ENCODE measurements at regions not wholly inside any gene's neighbourhood (a gene's known extent, or its start where the extent isn't known, plus 50 kb on each side); places are given as distances from the start of the nearest gene placed in this dataset.

GRCh38 chr2:103166456-103167324, 404.9 kb downstream of the TMEM182 start:
- Histone ChIP-seq H3K27me3 (no peaks in the 10 kb centered on the region), H3K4me1 (no peaks in the 10 kb centered on the region), H3K9me3 (no peaks in the 10 kb centered on the region), H3K9ac (ENCODE audit: low read depth in 2 of 2, low read length in 2 of 2) (no peak overlapping the region), H3K36me3 (no peaks in the 10 kb centered on the region), H3K27ac (no peak overlapping the region), H3K4me3 (no peak overlapping the region)
- DNase-seq = peak; percentile 37
- no peak for TF ChIP-seq CTCF (IDR thresholded peaks at IDR 0.05)
- intact Hi-C loops (cut with DNase I) = loop anchor here (10.0 kb wide), 1 partner anchor 1248 kb away; no protein-coding TSS in a partner anchor

GRCh38 chr2:103167599-103167998, 405.8 kb downstream of the TMEM182 start:
- no peak overlapping the region for H3K4me3 ChIP-seq
- no peaks in the 10 kb centered on the region for H3K36me3 ChIP-seq
- TF ChIP-seq CTCF (IDR thresholded peaks at IDR 0.05) = no peak
- H3K9ac ChIP-seq (ENCODE audit: low read depth in 2 of 2, low read length in 2 of 2) = no peak overlapping the region
- DNase-seq = no peak
- intact Hi-C loops (cut with DNase I) = loop anchor here (10.0 kb wide), 1 partner anchor 1247 kb away; no protein-coding TSS in a partner anchor
- H3K27ac ChIP-seq = no peak overlapping the region
- H3K27me3 ChIP-seq = no peaks in the 10 kb centered on the region
- H3K9me3 ChIP-seq = no peaks in the 10 kb centered on the region
- no peaks in the 10 kb centered on the region for H3K4me1 ChIP-seq

GRCh38 chr2:103169861-103170260, 408.0 kb downstream of the TMEM182 start:
- Histone ChIP-seq H3K36me3 (no peaks in the 10 kb centered on the region), H3K27me3 (no peaks in the 10 kb centered on the region), H3K9me3 (no peaks in the 10 kb centered on the region), H3K4me1 (no peaks in the 10 kb centered on the region), H3K4me3 (no peak overlapping the region), H3K9ac (ENCODE audit: low read depth in 2 of 2, low read length in 2 of 2) (no peak overlapping the region), H3K27ac (no peak overlapping the region)
- TF ChIP-seq CTCF (IDR thresholded peaks at IDR 0.05) = no peak
- intact Hi-C loops (cut with DNase I) = loop anchor here (10.0 kb wide), 1 partner anchor 1245 kb away; no protein-coding TSS in a partner anchor
- no peak for DNase-seq

GRCh38 chr2:103172821-103173220, 411.0 kb downstream of the TMEM182 start:
- TF ChIP-seq CTCF (IDR thresholded peaks at IDR 0.05) = no peak
- H3K27me3 ChIP-seq = no peaks in the 10 kb centered on the region
- intact Hi-C loops (cut with DNase I) = no loop called here
- no peak overlapping the region for H3K4me3 ChIP-seq
- H3K27ac ChIP-seq = no peak overlapping the region
- no peaks in the 10 kb centered on the region for H3K9me3 ChIP-seq
- no peak overlapping the region for H3K9ac ChIP-seq (ENCODE audit: low read depth in 2 of 2, low read length in 2 of 2)
- H3K4me1 ChIP-seq = no peaks in the 10 kb centered on the region
- no peak for DNase-seq
- no peaks in the 10 kb centered on the region for H3K36me3 ChIP-seq

GRCh38 chr2:103174711-103175110, 412.9 kb downstream of the TMEM182 start:
- no peak overlapping the region for H3K4me3 ChIP-seq
- no peaks in the 10 kb centered on the region for H3K4me1 ChIP-seq
- H3K27ac ChIP-seq = no peak overlapping the region
- H3K27me3 ChIP-seq = no peaks in the 10 kb centered on the region
- no peaks in the 10 kb centered on the region for H3K36me3 ChIP-seq
- no peak overlapping the region for H3K9ac ChIP-seq (ENCODE audit: low read depth in 2 of 2, low read length in 2 of 2)
- DNase-seq = no peak
- intact Hi-C loops (cut with DNase I) = no loop called here
- H3K9me3 ChIP-seq = no peaks in the 10 kb centered on the region
- TF ChIP-seq CTCF (IDR thresholded peaks at IDR 0.05) = no peak

Data from colonic mucosa (tissue), 4 donors.